Tibial nerve (tissue), 4 donors: ENCODE measurements at regions not wholly inside any gene's neighbourhood (a gene's known extent, or its start where the extent isn't known, plus 50 kb on each side); places are given as distances from the start of the nearest gene placed in this dataset.

ENCODE experiments used
- EP300 ChIP-seq, 2 donors: sonication (generic); formaldehyde crosslinking; IDR thresholded peaks; one replicate each; pipeline ENCODE4 v1.6.1; 2017; ENCODE audit warnings: antibody characterized with exemption in 2 of 2, mild to moderate bottlenecking in 1 of 2
- POLR2A ChIP-seq, 2 donors: fragments of 450-650 bp; IDR thresholded peaks; one replicate each; pipeline ENCODE4 v1.6.1; 2017; ENCODE audit warnings: antibody characterized with exemption in 2 of 2, mild to moderate bottlenecking in 2 of 2, moderate library complexity in 2 of 2
- TF ChIP-seq, protein P1 (sequence below), 5 experiments: fragments of 200-600 bp in 3 of 5; fragments of 450-650 bp in 2 of 5; sonication (generic) in 3 of 5; IDR thresholded peaks; one replicate each; pipeline ENCODE4 v1.5.1; 2016 to 2019; ENCODE audit warnings: antibody characterized with exemption in 5 of 5, mild to moderate bottlenecking in 3 of 5, moderate library complexity in 2 of 5

DNA sequence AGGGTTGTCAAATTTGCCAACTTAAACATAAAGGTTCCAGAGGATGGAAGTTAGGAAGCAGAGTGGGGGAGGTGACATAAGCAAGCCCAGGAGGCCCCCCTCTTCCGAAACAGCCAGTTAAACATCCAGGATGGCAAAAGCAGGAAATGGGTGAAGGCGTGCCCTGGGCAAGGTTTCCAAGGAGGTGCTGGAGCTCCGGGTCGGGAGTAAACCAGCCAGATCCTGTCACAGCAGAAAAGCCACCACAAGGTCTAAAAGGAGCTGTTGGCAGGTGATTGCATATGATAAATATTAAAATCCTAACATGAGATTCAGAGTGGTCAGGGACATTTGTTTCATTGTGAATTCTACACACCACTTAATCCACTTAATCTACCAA lies 572.2 kb upstream of the SALL3 start:
- TF ChIP-seq POLR2A (IDR thresholded peaks at IDR 0.05) (no peak), EP300 (IDR thresholded peaks at IDR 0.05) (no peak)
- TF ChIP-seq, protein P1, sequence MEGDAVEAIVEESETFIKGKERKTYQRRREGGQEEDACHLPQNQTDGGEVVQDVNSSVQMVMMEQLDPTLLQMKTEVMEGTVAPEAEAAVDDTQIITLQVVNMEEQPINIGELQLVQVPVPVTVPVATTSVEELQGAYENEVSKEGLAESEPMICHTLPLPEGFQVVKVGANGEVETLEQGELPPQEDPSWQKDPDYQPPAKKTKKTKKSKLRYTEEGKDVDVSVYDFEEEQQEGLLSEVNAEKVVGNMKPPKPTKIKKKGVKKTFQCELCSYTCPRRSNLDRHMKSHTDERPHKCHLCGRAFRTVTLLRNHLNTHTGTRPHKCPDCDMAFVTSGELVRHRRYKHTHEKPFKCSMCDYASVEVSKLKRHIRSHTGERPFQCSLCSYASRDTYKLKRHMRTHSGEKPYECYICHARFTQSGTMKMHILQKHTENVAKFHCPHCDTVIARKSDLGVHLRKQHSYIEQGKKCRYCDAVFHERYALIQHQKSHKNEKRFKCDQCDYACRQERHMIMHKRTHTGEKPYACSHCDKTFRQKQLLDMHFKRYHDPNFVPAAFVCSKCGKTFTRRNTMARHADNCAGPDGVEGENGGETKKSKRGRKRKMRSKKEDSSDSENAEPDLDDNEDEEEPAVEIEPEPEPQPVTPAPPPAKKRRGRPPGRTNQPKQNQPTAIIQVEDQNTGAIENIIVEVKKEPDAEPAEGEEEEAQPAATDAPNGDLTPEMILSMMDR (IDR thresholded peaks at IDR 0.05) = no peak
